ENCODE measurements at regions not wholly inside any gene's neighbourhood (a gene's known extent, or its start where the extent isn't known, plus 50 kb on each side); places are given as distances from the start of the nearest gene placed in this dataset.
A peak's percentile ranks its signal among the peaks of the same experiment; 100 is the strongest.

- TF ChIP-seq CTCF (IDR thresholded peaks at IDR 0.05; ENCODE audit: low read depth, low read length, missing control alignments) = no peak
- DNase-seq (ENCODE audit: low read depth) = no peak
- no peak overlapping the region for H3K4me3 ChIP-seq (ENCODE audit: low read depth, low read length)
These were observed 52.9 kb upstream of the SLC28A3 start for GRCh38 chr9:84393266-84393950.

- TF ChIP-seq CTCF (IDR thresholded peaks at IDR 0.05; ENCODE audit: low read depth, low read length, missing control alignments) = no peak
- no peak overlapping the region for H3K4me3 ChIP-seq (ENCODE audit: low read depth, low read length)
- no peak for DNase-seq (ENCODE audit: low read depth)
These were observed 53.5 kb upstream of the SLC28A3 start for GRCh38 chr9:84394036-84394435.

GRCh38 chr9:84397151-84397728, 56.7 kb upstream of the SLC28A3 start:
- H3K4me3 ChIP-seq (ENCODE audit: low read depth, low read length) = no peak overlapping the region
- TF ChIP-seq CTCF (IDR thresholded peaks at IDR 0.05; ENCODE audit: low read depth, low read length, missing control alignments) = peak; percentile 85
- peak; percentile 16 for DNase-seq (ENCODE audit: low read depth)

GRCh38 chr9:84397822-84398221, 57.3 kb upstream of the SLC28A3 start:
- DNase-seq (ENCODE audit: low read depth) = no peak
- H3K4me3 ChIP-seq (ENCODE audit: low read depth, low read length) = no peak overlapping the region
- TF ChIP-seq CTCF (IDR thresholded peaks at IDR 0.05; ENCODE audit: low read depth, low read length, missing control alignments) = no peak

GRCh38 chr9:84402517-84402916, 62.0 kb upstream of the SLC28A3 start:
- no peak for TF ChIP-seq CTCF (IDR thresholded peaks at IDR 0.05; ENCODE audit: low read depth, low read length, missing control alignments)
- DNase-seq (ENCODE audit: low read depth) = no peak
- H3K4me3 ChIP-seq (ENCODE audit: low read depth, low read length) = no peak overlapping the region

- no peak for TF ChIP-seq CTCF (IDR thresholded peaks at IDR 0.05; ENCODE audit: low read depth, low read length, missing control alignments)
- no peak for DNase-seq (ENCODE audit: low read depth)
- no peak overlapping the region for H3K4me3 ChIP-seq (ENCODE audit: low read depth, low read length)
These were observed 62.7 kb upstream of the SLC28A3 start for GRCh38 chr9:84403288-84403687.

Measured in GM12864 (cell line).